Gastrocnemius medialis (tissue), 4 donors: ENCODE measurements at regions not wholly inside any gene's neighbourhood (a gene's known extent, or its start where the extent isn't known, plus 50 kb on each side); places are given as distances from the start of the nearest gene placed in this dataset.

Source experiments
- ATAC-seq, 2 donors: fragments of 150-250 bp; one replicate each; pipeline ENCODE4 v1.9.1; 2016
- DNase-seq, 2 donors: peaks; one replicate each; pipeline ENCODE4 v3.0.0-alpha.2; 2019
- H3K27ac ChIP-seq, 4 donors: fragments of 200-600 bp; sonication (generic); 1 replicate in 1 of 4; 2 replicates in 3 of 4; pipeline ENCODE4 v1.5.1; 2016 to 2018; ENCODE audit warnings: mild to moderate bottlenecking in 2 of 4, moderate library complexity in 1 of 4
- H3K27me3 ChIP-seq, 3 donors: fragments of 200-600 bp; sonication (generic) in 2 of 3; 1 replicate in 1 of 3; 2 replicates in 2 of 3; pipeline versions ENCODE4 v1.5.1 to v1.6.0; 2016 to 2019; ENCODE audit warnings: mild to moderate bottlenecking in 1 of 3, moderate library complexity in 1 of 3
- H3K36me3 ChIP-seq, 2 donors: fragments of 200-600 bp; sonication (generic) in 1 of 2; one replicate each; pipeline ENCODE4 v1.5.1; 2017 to 2018
- H3K4me1 ChIP-seq, 2 donors: fragments of 200-600 bp; sonication (generic) in 1 of 2; one replicate each; pipeline ENCODE4 v1.5.1; 2016 to 2017; ENCODE audit warnings: mild to moderate bottlenecking in 2 of 2
- H3K4me3 ChIP-seq, 4 donors: fragments of 200-600 bp; sonication (generic) in 3 of 4; 1 replicate in 1 of 4; 2 replicates in 3 of 4; pipeline ENCODE4 v1.5.1; 2016 to 2019; ENCODE audit warnings: mild to moderate bottlenecking in 2 of 4
- H3K9me3 ChIP-seq, 3 donors: fragments of 200-600 bp; sonication (generic) in 2 of 3; 1 replicate in 1 of 3; 2 replicates in 2 of 3; pipeline ENCODE4 v1.5.1; 2016 to 2019
- POLR2A ChIP-seq, 2 donors: fragments of 450-650 bp; IDR thresholded peaks; one replicate each; pipeline ENCODE4 v1.6.1; 2017; ENCODE audit warnings: antibody characterized with exemption in 2 of 2, mild to moderate bottlenecking in 2 of 2, moderate library complexity in 2 of 2
- in situ Hi-C, 4 donors: fragments of 200-750 bp; cut with MboI; loops; one replicate each; pipeline versions ENCODE4 v1.15.0 to v1.8.0; 2017; ENCODE audit warnings: low sequenced_read_pairs in 4 of 4
- intact Hi-C: fragments of 100-400 bp; cut with DNase I; formaldehyde crosslinking; loops from one replicate; pipeline ENCODE4 v1.15.1; 2023; ENCODE audit warnings: low total_unique reads
- TF ChIP-seq, protein P1 (sequence below), 5 experiments: fragments of 450-650 bp in 3 of 5; fragments of 200-600 bp in 2 of 5; sonication (generic) in 2 of 5; IDR thresholded peaks in 4 of 5; conservative IDR thresholded peaks in 1 of 5; 1 replicate in 4 of 5; 2 replicates in 1 of 5; pipeline ENCODE4 v1.5.1; 2016 to 2019; ENCODE audit warnings: antibody characterized with exemption in 5 of 5, mild to moderate bottlenecking in 3 of 5, moderate library complexity in 3 of 5

GRCh38 chr7:155210356-155210755 lies 87.3 kb upstream of the INSIG1 start:
- TF ChIP-seq POLR2A (IDR thresholded peaks at IDR 0.05): no peak
- TF ChIP-seq, protein P1, sequence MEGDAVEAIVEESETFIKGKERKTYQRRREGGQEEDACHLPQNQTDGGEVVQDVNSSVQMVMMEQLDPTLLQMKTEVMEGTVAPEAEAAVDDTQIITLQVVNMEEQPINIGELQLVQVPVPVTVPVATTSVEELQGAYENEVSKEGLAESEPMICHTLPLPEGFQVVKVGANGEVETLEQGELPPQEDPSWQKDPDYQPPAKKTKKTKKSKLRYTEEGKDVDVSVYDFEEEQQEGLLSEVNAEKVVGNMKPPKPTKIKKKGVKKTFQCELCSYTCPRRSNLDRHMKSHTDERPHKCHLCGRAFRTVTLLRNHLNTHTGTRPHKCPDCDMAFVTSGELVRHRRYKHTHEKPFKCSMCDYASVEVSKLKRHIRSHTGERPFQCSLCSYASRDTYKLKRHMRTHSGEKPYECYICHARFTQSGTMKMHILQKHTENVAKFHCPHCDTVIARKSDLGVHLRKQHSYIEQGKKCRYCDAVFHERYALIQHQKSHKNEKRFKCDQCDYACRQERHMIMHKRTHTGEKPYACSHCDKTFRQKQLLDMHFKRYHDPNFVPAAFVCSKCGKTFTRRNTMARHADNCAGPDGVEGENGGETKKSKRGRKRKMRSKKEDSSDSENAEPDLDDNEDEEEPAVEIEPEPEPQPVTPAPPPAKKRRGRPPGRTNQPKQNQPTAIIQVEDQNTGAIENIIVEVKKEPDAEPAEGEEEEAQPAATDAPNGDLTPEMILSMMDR (IDR thresholded peaks at IDR 0.05 in 4 of 5, conservative IDR thresholded peaks at IDR 0.05 in 1 of 5): no peak
- Histone ChIP-seq H3K27ac (no peak overlapping the region), H3K4me3 (no peak overlapping the region), H3K36me3 (no peaks in the 10 kb centered on the region), H3K9me3 (no peaks in the 10 kb centered on the region), H3K27me3 (peaks cover 0 to 13% (median 9%) of the 10 kb centered on the region in 3 donors), H3K4me1 (peaks cover 4 to 12% of the 10 kb centered on the region in 2 donors)
- no peak for ATAC-seq
- in situ Hi-C loops: no loop called here
- no peak for DNase-seq
- intact Hi-C loops: no loop called here

- intact Hi-C loops: no loop called here
- Histone ChIP-seq H3K36me3 (no peaks in the 10 kb centered on the region), H3K9me3 (no peaks in the 10 kb centered on the region), H3K4me3 (no peak overlapping the region), H3K27ac (no peak overlapping the region), H3K27me3 (peaks cover 0 to 21% (median 9%) of the 10 kb centered on the region in 3 donors), H3K4me1 (peaks cover 4 to 12% of the 10 kb centered on the region in 2 donors)
- TF ChIP-seq, protein P1 (IDR thresholded peaks at IDR 0.05 in 4 of 5, conservative IDR thresholded peaks at IDR 0.05 in 1 of 5): no peak
- no peak for TF ChIP-seq POLR2A (IDR thresholded peaks at IDR 0.05)
- in situ Hi-C loops: no loop called here
- ATAC-seq: no peak
- no peak for DNase-seq
Observed at GRCh38 chr7:155211173-155211572, 86.5 kb upstream of the INSIG1 start.

GRCh38 chr7:155211761-155212160 lies 85.9 kb upstream of the INSIG1 start:
- intact Hi-C loops (no loop called here), in situ Hi-C loops (no loop called here)
- Histone ChIP-seq H3K4me1 (peaks cover 4 to 11% of the 10 kb centered on the region in 2 donors), H3K36me3 (no peaks in the 10 kb centered on the region), H3K27ac (no peak overlapping the region), H3K9me3 (no peaks in the 10 kb centered on the region), H3K4me3 (no peak overlapping the region), H3K27me3 (peaks cover 0 to 24% (median 9%) of the 10 kb centered on the region in 3 donors)
- no peak for ATAC-seq
- DNase-seq: no peak
- no peak for TF ChIP-seq POLR2A (IDR thresholded peaks at IDR 0.05)

DNA sequence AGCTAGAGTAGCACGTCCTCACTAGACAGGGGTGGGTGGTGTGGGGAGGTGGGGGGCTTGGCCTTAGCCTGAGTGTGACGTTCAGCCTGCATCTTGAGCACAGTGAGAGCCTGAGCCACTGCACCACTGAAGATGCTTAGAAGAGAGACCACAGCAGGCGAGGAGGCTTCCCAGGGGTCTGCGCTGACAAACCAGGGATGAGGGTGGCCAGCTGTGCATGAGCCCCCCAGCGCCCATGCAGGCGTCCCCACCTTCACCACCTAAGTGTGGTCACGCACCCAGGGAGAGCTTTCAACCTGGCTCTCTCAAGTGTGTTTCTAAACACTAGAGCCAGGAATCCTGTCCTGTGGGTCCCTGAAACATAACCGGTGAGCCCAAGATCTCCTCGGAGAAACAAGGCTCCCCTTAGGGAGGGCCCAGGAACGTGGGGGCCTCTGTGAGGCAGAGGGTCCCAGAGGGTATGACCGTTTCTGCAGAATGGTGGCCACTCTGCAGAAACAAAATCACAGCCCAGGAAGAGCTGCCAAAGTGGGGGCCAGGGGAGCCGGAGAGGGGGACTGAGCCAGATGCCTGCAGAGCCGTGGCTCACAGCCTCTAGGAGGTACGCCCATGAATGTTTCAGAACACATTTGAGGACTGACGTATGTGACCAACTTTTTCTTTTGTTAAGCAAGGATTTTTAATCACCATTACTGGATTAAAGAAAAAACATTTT lies 85.2 kb upstream of the INSIG1 start:
- no peaks in the 10 kb centered on the region for H3K9me3 ChIP-seq
- no peaks in the 10 kb centered on the region for H3K36me3 ChIP-seq
- TF ChIP-seq, protein P1 (IDR thresholded peaks at IDR 0.05 in 4 of 5, conservative IDR thresholded peaks at IDR 0.05 in 1 of 5): no peak
- no peak for TF ChIP-seq POLR2A (IDR thresholded peaks at IDR 0.05)
- H3K4me1 ChIP-seq: peaks cover 4 to 8% of the 10 kb centered on the region in 2 donors
- ATAC-seq: no peak
- no peak for DNase-seq
- H3K27ac ChIP-seq: no peak overlapping the region
- H3K27me3 ChIP-seq: peaks cover 0 to 24% (median 9%) of the 10 kb centered on the region in 3 donors
- no peak overlapping the region for H3K4me3 ChIP-seq
- in situ Hi-C loops (no loop called here), intact Hi-C loops (no loop called here)

DNA sequence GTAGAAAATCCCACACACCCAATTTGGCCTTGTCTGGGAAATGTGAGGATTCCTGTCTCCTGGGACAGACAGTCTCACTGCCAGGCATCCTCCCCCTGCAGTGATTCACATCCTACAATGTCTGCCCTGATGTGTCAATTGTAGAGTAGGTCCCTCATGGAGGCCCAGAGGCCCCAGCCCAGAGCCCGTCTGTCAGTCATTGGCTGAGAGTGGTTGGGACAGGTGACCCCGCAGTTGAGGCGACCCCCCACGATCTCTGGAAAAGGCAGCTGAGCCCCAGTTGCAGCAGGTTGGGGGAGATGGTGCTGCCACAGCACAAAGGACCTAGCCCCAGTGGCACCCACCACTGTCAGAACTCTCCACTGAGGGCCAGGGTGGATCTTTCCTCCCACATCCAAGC lies 84.3 kb upstream of the INSIG1 start:
- Histone ChIP-seq H3K27ac (no peak overlapping the region), H3K27me3 (peaks cover 0 to 24% (median 9%) of the 10 kb centered on the region in 3 donors), H3K4me3 (no peak overlapping the region), H3K4me1 (peaks cover 4 to 8% of the 10 kb centered on the region in 2 donors), H3K36me3 (no peaks in the 10 kb centered on the region), H3K9me3 (no peaks in the 10 kb centered on the region)
- ATAC-seq (no peak), DNase-seq (no peak)
- in situ Hi-C loops: no loop called here
- intact Hi-C loops: no loop called here
- TF ChIP-seq, protein P1 (IDR thresholded peaks at IDR 0.05 in 4 of 5, conservative IDR thresholded peaks at IDR 0.05 in 1 of 5): no peak
- no peak for TF ChIP-seq POLR2A (IDR thresholded peaks at IDR 0.05)
